ENCODE measurements at regions not wholly inside any gene's neighbourhood (a gene's known extent, or its start where the extent isn't known, plus 50 kb on each side); places are given as distances from the start of the nearest gene placed in this dataset.

DNA sequence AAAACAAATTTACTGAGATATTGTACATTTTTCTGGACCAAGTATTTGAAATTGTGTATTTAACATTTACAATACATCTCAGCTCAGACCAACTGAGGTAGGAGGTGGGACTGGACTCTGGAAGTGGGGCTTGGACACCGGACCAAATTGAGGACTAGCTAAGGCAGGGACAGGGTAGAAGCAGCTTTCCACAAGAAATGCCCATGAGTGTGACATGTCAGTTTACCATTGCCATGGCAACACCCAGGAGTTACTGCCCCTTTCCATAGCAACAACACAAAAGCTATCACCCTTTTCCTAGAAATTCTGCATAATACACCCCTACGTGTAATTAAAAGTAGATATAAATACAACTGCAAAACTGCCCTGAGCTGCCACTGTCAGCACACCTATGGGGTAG, 191.5 kb upstream of the ASIC2 start:
- TF ChIP-seq, protein P1, sequence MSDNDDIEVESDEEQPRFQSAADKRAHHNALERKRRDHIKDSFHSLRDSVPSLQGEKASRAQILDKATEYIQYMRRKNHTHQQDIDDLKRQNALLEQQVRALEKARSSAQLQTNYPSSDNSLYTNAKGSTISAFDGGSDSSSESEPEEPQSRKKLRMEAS (IDR thresholded peaks at IDR 0.05): no peak
- TF ChIP-seq CEBPB (IDR thresholded peaks at IDR 0.05) (no peak), TCF12 (IDR thresholded peaks at IDR 0.05; ENCODE audit: low read depth) (no peak), TEAD4 (IDR thresholded peaks at IDR 0.05) (no peak), CREB1 (IDR thresholded peaks at IDR 0.05; ENCODE audit: low read depth) (no peak), TAF1 (IDR thresholded peaks at IDR 0.05; ENCODE audit: low read depth) (no peak), EP300 (IDR thresholded peaks at IDR 0.05; ENCODE audit: borderline replicate concordance) (no peak), YY1 (IDR thresholded peaks at IDR 0.05; ENCODE audit: low read depth) (no peak)

Measured in Ishikawa (cell line).